HG03097 (cell line): ENCODE measurements at regions not wholly inside any gene's neighbourhood (a gene's known extent, or its start where the extent isn't known, plus 50 kb on each side); places are given as distances from the start of the nearest gene placed in this dataset.
"Not testable (repeated sequence)": the region's sequence is repeated elsewhere in the genome, so short reads cannot be mapped to it uniquely, and the experiment has no call there.

Experiments used
- ATAC-seq: cut with Tn5 transposase; IDR thresholded peaks from one replicate; pipeline ENCODE4 v1.9.1; 2021; ENCODE audit not compliant: unreplicated experiment, low FRiP score

GRCh38 chr10:33674986-33675599, 340.6 kb upstream of the NRP1 start:
- ATAC-seq = no peak

- no peak for ATAC-seq
These were observed 340.0 kb upstream of the NRP1 start for GRCh38 chr10:33674491-33674890.

GRCh38 chr10:33673839-33674415, 339.5 kb upstream of the NRP1 start:
- ATAC-seq = no peak

GRCh38 chr10:33669904-33670303, 335.4 kb upstream of the NRP1 start:
- no peak for ATAC-seq

- no peak for ATAC-seq
These were observed 332.4 kb upstream of the NRP1 start for GRCh38 chr10:33666686-33667480.

- ATAC-seq = no peak
These were observed 331.0 kb upstream of the NRP1 start for GRCh38 chr10:33665501-33665900.

GRCh38 chr10:33664070-33664469, 329.6 kb upstream of the NRP1 start:
- ATAC-seq = no peak

GRCh38 chr10:33661580-33662336, 327.3 kb upstream of the NRP1 start:
- ATAC-seq = no peak

- ATAC-seq = no peak
These were observed 325.9 kb upstream of the NRP1 start for GRCh38 chr10:33660329-33660728.

GRCh38 chr10:33657913-33658312, 323.4 kb upstream of the NRP1 start:
- no peak for ATAC-seq

GRCh38 chr10:33657154-33657908, 322.9 kb upstream of the NRP1 start:
- ATAC-seq = no peak

- no peak for ATAC-seq
These were observed 321.5 kb upstream of the NRP1 start for GRCh38 chr10:33655921-33656320.

GRCh38 chr10:33655165-33655815, 320.8 kb upstream of the NRP1 start:
- no peak for ATAC-seq

GRCh38 chr10:33653584-33654367, 319.3 kb upstream of the NRP1 start:
- ATAC-seq = no peak

- ATAC-seq = no peak
These were observed 318.4 kb upstream of the NRP1 start for GRCh38 chr10:33652870-33653269.

- ATAC-seq = not testable (repeated sequence)
These were observed 315.7 kb upstream of the NRP1 start for GRCh38 chr10:33650131-33650530.

GRCh38 chr10:33643042-33643441, 308.6 kb upstream of the NRP1 start:
- ATAC-seq = no peak

GRCh38 chr10:33638891-33639290, 304.4 kb upstream of the NRP1 start:
- ATAC-seq = no peak

- no peak for ATAC-seq
These were observed 303.9 kb upstream of the NRP1 start for GRCh38 chr10:33638374-33638773.
